Vagina (tissue), 2 donors: ENCODE measurements at regions not wholly inside any gene's neighbourhood (a gene's known extent, or its start where the extent isn't known, plus 50 kb on each side); places are given as distances from the start of the nearest gene placed in this dataset.

Experiments used
- POLR2A ChIP-seq, 2 donors: fragments of 450-650 bp; IDR thresholded peaks; one replicate each; pipeline ENCODE4 v1.6.1; 2017; ENCODE audit warnings: antibody characterized with exemption in 2 of 2, mild to moderate bottlenecking in 2 of 2, moderate library complexity in 2 of 2
- POLR2AphosphoS5 ChIP-seq, 2 donors: sonication (generic); formaldehyde crosslinking; IDR thresholded peaks; one replicate each; pipeline ENCODE4 v1.9.0; 2017; ENCODE audit warnings: antibody characterized with exemption in 2 of 2, mild to moderate bottlenecking in 2 of 2, low read depth in 1 of 2; ENCODE audit not compliant: insufficient read depth in 1 of 2
- TF ChIP-seq, protein P1 (sequence below), 3 experiments: fragments of 450-650 bp in 2 of 3; fragments of 200-600 bp in 1 of 3; sonication (generic) in 1 of 3; IDR thresholded peaks; one replicate each; pipeline ENCODE4 v1.5.1; 2017 to 2019; ENCODE audit warnings: antibody characterized with exemption in 3 of 3, mild to moderate bottlenecking in 2 of 3, moderate library complexity in 2 of 3

DNA sequence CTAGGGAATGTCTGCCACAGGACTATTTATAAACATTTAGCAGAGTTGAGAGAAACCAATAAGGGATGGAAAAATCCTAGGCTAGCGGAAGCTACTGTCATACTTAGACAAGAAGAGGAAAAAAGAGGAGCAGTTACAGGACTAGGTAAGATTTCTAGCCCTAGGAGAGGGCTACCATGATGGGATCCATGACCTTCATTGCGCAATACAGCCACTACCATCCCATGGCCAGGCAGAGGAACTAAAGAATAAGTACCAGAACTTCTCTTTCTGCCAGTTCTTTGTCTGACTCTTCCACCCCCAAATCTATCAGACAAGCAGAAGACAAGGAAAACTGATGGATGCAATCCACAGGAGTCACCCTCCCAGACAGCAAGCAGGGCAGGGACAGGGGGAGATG, 417.0 kb upstream of the CHST9 start:
- TF ChIP-seq, protein P1, sequence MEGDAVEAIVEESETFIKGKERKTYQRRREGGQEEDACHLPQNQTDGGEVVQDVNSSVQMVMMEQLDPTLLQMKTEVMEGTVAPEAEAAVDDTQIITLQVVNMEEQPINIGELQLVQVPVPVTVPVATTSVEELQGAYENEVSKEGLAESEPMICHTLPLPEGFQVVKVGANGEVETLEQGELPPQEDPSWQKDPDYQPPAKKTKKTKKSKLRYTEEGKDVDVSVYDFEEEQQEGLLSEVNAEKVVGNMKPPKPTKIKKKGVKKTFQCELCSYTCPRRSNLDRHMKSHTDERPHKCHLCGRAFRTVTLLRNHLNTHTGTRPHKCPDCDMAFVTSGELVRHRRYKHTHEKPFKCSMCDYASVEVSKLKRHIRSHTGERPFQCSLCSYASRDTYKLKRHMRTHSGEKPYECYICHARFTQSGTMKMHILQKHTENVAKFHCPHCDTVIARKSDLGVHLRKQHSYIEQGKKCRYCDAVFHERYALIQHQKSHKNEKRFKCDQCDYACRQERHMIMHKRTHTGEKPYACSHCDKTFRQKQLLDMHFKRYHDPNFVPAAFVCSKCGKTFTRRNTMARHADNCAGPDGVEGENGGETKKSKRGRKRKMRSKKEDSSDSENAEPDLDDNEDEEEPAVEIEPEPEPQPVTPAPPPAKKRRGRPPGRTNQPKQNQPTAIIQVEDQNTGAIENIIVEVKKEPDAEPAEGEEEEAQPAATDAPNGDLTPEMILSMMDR (IDR thresholded peaks at IDR 0.05) = no peak
- no peak for TF ChIP-seq POLR2AphosphoS5 (IDR thresholded peaks at IDR 0.05; ENCODE audit: insufficient read depth in 1 of 2, low read depth in 1 of 2)
- no peak for TF ChIP-seq POLR2A (IDR thresholded peaks at IDR 0.05)
